Activated T-cell treated with anti-CD3 and anti-CD28 coated beads, Interleukin-2, amount 50 U/mL, for 48 hours (primary cell): ENCODE measurements at regions not wholly inside any gene's neighbourhood (a gene's known extent, or its start where the extent isn't known, plus 50 kb on each side); places are given as distances from the start of the nearest gene placed in this dataset.
"Not testable (repeated sequence)": the region's sequence is repeated elsewhere in the genome, so short reads cannot be mapped to it uniquely, and the experiment has no call there.

ENCODE experiments used
- DNase-seq, 2 experiments: peaks; one replicate each; pipeline ENCODE4 v3.0.0-alpha.2; 2020

DNA sequence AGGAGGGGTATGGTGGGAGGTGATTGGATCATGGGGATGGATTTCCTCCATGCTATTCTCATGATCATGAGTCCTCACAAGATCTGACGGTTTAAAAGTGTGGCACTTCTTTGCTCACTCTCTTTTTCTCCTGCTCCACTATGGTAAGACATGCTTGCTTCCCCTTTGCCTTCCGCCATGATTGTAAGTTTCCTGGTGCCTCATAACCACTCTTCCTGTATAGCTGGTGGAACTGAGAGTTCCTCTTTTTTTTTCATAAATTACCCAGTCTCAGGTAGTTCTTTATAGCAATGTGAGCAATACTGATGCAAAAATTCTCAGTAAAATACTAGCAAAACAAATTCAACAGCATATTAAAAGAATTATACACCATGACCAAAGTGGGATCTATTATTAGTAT is 728.5 kb upstream of the SLC8A1 start:
- no peak for DNase-seq

DNA sequence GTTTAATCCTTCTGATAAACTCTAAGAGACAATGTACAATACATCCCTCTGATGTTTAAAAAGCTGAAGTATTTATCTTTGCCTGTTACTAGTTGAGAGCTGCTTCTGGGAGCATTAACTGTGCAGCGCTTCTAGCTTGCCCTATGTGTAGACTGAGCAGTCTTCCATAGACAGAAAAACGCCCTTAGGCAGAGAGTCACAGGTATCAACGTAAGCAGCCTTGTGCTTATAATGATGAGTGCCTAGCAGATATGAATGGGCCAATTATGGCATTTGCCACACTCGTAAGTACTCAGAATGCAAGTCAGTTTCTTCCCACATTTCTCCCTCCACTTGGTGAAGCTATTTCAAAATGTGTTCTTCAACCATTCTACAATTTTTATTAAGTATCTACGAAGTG is 731.1 kb upstream of the SLC8A1 start:
- no peak for DNase-seq

DNA sequence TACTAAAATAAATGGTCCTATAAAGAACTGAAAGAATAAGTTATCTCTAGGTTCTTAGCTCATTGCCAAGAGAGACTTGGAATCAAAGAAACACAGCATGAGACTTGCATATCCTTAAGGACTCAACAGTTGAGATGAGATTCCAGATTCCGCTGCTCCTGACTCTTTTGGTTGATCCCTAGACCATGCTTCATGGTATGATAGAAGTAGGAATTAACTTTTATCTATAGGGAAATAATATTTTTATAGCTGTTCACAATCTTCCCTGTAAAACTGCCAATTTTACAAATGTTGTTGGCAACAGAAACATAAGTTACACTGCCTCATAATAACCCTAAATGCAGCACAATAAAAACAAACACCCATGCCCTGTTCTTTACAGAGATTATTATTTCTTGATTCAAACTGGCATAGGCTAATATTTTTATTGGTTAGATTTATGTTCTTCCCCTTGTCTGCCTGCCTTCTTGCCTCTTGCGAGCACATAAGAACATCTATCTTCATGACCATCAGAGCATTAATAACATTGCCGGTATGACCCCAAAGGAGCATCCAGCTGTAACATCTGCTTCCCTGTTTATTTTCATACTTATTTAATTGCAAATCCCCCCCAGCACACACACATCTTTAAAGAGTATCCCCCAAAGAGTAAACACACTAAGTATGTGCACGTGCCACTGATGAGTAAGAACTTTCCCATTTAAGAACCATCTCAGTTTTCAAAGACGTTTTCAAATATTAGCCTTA is 735.7 kb upstream of the SLC8A1 start:
- no peak for DNase-seq

DNA sequence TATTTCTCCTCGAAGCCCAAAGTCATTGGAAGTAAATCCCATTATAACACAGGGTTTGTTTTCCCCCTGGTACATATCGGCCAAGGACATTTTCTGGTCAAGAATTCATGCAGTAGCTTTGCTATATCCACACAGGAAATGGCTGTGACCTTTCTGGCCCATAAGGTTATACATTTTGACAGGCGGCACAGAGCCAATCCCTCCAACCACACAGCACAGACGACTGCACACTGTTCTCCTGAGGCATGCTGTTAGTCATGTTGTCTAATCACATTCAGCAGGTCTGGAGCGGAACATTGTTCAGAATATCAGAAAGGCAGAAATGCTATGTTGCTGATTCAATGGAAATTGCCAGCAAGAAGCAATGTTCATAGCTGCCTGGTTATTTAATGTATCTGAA is 742.3 kb upstream of the SLC8A1 start:
- no peak for DNase-seq

DNA sequence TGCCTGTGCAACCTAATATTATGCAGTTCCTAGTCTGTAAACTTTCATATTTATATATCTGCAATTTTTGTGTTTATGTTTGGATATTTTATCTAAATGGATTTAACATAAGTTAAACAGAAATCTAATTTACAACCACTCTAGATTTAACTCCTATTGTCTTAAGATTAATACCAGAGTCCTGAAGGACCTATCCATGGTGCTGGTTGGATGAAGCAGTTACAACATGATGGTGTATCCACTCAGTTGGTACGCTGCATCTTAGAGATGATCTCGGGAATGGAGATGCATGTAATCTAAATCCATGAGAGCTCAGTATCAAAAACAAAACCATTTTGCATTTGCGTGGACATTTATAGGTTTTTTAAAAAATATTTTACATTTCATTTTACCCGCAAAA is 745.9 kb upstream of the SLC8A1 start:
- DNase-seq, result no peak

DNA sequence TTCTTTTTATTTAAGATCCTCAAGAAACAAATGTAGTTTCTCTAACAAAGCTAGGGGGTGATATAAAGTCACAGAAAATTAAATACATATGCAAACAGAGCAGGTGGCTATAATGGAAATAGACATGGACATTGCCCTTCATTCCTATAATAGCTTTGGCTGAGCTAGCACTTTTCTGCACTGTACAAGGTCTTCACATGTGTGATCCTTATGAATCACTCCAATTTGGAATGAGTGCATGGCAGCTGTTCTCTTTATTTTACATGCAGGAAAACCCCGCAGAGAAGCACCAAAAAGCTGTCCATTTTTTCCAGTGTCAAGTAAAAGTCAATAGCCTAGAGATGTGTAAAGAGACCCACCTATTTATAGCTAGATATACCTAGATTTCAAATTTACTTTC is 747.4 kb upstream of the SLC8A1 start:
- DNase-seq, result no peak

DNA sequence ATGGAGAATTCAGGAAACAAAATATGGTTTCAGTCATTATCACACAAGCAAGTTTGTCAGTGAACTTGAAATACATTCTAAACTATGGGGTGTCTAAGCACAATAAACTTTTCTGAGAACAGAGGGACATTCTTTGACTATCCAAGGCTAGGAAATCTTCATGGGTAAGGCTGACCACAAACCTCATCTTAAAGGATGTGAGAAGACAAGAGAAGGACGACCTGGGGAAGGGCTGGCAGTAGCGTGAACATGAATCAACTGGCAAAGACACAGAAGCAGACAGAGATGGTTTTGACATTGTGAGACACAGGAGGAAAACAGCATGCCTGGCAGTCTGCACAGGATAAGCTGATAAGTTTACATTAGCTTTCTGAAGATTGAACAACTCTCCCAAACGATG is 752.4 kb upstream of the SLC8A1 start:
- no peak for DNase-seq

DNA sequence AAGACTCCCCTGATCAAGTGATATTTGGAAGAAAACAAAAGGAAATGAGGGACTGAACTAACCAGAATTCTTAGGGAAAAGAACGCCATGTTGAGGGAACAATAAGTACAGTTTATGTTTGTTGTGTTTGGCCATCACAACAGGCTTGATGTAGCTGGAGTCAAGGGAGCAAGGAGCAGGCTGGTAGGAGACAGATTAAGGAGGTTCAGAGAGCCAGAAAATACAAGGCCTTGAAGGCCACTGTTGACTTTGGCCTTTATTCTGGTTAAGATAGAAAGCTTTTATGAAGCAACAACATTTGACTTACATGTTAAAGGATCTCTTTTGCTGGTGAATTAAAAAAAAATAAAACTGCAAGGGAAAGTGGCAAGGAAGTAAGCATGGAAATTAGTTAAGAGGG is 754.1 kb upstream of the SLC8A1 start:
- no peak for DNase-seq

DNA sequence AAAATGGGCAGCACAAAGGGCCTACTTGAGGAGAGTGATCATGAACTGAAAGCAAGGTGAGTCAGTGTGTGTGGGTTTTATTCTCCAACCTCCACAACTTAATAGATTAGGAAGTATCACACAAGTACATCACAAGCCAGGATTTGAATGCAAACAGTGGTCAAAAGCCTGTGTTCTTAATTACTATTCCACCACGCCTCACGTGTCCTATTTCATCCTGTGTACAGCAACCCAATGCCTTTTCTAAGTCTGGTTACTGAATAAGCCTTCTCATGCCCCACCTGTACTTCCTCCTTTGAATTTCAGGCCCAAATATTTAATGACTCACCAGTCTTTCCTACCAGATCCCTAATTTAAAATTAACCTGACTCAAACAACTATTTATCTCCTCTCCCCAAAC is 755.7 kb upstream of the SLC8A1 start:
- no peak for DNase-seq

DNA sequence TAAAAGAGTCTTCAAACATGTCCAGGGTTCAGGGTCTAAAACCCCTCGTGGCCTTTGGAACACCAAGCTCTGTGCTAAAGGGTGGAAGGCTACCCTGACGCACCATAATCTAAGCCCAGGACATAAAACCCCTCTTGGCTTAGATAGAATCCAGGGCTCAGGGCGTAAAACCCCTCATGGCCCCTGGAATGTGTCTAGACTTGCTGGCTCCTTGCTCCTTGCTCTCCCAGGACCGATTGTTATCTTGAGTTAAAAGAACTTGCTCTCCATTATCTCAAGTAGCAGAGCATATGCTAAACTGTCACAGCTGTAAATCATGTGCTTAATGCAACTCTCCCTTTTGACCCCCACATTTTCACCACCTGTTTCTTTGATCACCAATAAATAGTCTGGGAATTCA is 758.1 kb upstream of the SLC8A1 start:
- not testable (repeated sequence) for DNase-seq

DNA sequence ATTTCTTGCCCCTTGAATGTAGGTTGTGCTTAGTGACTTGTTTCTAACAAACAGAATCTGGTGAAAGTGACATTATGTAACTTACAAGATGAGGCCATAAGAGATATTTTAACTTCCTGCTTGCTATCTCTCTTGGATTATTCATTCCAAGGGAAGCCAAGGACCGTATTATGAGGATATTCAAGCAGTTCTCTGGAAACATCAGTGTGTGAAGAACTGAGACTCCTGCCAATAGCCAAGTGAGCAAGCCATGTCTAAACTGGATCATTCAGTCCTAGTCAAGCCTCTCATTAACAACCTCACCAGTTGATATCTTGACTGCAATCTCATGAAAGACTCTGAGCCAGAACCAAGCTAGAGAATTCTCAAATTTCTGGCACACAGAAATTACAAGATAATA is 765.1 kb upstream of the SLC8A1 start:
- no peak for DNase-seq

DNA sequence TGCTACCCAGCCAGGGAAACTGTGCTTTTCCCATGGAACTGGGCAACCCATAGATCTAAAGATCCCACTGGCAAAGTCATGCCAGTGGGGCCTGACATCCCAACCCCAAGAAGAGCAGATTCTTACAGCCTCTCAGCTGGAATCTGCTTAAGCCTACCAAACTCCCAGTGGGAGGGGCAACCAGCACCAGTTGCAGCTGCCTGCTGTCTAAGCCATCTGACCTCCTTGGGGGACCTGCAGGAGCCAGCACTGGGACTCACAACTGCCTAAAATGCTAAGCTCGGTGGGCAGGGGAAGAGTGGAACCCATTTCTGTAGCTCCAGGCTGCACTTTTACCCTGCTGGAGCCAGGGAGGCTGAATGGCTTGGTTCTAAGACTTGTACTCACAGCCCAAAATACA is 770.7 kb upstream of the SLC8A1 start:
- no peak for DNase-seq

DNA sequence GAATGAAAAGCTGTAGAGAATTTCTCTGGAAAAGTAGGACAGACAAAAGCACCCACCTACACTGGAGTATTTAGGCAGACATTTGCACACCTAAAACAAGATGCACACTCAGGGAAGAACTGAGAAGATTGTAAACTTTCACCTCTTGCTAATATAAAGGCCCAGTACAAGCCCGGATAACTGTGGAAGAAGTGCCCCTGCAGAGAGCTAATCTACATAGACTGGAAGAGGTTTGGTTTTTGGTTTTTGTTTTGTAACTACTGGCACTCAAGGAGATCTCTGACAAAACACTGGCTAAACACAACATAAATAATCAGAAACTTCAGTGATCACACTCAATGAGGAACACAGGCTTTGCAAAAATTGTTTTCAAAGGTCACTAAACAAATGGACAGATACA is 782.2 kb upstream of the SLC8A1 start:
- DNase-seq, result no peak

DNA sequence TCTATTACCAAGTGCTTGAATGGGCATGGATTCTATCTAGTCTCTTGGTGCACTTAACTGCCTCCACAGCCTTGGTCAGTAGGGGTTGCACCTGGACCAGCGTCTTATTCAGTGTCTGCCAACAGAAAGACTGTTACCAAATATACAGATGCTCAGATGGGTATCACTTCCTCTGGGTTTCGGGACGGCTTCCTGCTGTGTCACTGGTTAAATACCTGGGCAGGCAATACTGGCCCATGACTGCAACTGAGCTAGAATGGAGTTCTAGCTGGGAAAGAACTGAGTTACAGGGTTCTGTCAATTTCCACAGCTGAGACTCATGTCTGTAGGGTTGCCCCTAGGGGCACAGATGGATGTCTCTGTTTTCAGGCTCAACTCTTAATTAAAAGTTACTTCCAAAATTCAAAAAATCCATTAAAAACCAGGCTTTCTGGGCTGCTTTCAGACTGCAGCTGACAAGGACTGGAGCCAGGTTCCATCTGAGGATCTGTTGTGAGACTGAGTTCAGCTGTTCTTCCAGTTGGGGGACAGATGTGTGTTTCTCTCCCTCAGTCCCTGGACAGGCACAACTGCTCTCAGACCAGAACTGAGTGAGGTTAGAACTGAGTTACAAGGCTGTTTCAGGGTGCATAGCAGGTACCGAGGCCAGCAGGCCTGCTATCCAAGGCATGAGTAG is 789.6 kb upstream of the SLC8A1 start:
- no peak for DNase-seq

DNA sequence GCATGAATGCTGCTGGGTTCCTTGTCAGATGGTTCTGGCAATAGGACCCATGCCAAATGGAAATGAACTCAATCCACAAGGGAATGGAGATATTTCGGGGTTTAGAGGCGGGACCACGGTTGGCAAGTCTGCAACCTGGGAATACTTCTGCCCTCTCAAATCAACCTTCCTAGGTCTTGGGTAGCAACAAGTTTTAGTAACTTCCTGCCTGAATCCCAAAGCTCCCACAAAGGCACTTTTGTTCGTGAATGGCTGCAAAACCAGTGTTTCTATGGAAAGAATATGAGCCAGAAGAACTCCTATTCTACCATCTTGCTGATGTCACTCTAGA is 790.1 kb upstream of the SLC8A1 start:
- no peak for DNase-seq

DNA sequence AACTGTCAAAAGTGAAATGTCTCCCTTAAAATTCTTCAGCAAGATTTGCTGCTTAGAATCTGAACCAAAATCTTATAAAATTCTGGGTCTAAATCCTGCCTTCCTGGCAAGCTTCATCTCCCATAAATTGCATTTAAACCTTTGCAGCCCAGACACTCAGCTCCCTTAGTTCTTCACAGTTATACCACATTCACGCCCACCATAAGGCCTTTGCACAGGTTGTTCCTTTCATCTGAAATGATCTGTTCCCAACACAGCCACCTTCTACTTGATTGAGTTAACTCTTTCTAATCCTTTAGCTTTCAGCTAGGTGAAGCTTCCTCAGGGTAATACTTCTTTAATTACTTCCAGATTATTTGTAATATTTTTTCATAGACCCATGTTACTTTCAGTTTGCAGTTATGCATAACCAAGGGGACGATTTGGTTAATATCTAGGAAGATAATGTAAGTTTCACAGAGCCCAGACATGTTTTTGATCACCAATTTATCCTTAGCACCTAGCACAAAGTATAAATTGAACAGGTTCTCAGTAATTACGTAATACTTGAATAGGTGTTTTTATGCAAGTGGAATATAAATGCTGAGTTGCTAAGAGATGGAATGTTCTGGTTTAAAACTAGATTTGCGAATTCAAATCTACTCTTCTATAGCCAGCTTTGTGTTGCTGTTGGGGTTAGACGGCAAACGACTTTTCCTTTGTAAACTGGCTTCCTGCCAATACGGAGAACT is 779.7 kb upstream of the PKDCC start:
- DNase-seq, result no peak

DNA sequence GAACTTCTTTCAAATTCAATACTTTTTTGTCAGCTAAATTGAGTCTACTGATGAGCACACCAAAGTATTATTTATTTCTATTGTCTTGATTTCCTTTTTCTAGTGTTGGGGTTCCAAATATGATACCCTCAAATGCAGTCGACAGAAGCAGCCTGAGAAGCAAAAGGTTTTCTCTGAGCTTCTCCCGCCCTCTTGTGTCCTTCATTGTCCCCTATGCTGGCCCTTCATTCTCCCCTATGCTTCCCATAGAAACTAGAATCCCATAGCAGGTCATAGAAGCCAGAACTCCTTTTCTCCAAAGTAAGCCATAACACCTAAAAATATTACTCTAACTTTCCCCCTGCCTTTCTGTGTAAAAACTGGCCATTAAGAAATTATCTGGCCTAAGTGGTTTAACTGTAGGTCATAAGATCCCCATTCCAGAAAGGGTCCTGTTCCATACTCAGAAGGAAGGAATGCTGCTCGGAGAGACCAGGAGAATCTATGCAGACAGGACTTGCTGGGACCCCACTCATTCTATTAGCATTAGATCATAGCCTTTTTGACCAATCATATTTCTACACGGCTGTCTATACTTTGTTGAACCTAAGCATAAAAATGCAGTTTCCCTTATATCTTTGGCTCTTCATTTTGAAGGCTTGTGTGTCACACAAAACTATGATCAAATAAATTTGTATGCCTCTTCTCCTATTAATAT is 764.6 kb upstream of the PKDCC start:
- DNase-seq, result no peak

DNA sequence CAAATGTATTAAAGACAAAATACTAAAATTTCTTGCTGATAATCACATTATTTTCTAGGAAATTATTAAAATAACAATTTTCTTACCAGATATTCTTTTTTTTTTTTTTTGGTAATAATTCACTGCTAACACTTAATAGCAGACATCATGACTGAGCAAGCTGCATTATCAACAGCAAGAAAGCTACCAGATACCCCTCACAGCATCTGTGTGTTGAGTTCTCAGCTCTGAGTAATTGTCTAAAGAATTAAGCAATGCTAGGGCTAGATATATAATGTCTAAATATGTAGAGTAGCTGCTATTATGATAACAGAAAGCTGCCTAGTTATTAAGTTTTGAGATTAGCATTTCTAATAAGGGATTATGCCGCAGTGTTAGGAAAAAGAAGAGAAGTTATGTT is 754.3 kb upstream of the PKDCC start:
- no peak for DNase-seq

DNA sequence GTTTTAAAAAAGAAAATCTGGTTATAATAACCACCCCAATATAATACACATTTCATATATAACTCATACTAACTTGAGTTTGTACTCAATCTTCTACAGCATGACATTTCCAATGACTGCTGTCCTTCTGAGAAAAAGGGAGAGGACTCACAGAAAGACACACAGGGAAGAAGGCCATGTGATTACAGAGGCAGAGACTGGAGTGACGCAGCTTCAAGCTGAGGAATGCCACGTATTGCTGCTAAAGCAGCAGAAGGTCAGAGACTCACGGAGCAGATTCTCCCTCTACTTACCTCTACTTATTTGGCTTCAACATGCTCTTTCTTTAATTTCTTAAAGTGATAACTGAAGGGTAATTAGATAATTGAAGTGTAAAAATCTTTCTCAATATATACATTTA is 753.5 kb upstream of the PKDCC start:
- DNase-seq, result no peak

DNA sequence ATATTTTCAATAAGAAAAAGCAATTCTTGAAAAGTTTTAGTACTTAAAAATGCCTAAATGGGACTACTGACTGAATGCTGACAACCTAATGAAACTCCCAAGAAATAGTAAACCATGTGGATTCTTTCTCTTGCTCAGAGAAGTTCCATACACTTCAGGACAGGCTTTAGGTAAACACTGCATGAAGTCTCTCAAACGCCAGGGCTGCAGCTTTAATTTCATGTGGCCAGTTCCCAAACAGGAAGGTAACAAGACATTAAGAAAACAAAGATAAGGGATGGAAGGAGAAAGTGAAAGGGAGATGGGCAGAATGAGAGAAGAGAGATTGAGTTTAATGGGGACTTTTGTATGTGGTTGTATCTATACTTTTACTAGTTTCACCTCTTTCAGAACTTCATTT is 734.7 kb upstream of the PKDCC start:
- no peak for DNase-seq

DNA sequence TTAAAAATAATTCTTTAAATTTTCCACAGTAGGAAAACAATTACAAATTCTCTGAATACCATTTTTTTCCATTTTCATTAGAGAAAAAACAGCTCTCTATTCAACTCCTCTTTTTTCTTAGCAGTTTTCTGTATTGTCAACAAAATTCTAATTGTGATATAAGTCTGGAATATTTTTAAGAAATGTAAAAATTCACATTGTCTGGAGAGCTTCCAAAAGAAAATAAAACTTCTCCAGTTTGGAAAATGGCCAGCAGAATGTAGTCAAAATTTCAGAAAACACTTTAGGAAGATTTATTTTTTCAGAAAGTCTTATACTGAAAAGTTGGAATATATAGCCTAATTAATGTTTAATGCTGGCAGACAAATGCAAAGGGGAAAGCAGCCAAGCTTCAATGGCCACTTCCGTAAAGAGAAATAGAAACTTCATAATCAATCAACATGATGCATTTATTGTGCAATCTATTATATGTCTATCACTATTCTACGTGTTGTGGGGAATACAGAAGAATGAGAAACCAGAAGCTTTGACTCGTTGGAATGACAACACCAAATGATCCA is 733.2 kb upstream of the PKDCC start:
- no peak for DNase-seq

DNA sequence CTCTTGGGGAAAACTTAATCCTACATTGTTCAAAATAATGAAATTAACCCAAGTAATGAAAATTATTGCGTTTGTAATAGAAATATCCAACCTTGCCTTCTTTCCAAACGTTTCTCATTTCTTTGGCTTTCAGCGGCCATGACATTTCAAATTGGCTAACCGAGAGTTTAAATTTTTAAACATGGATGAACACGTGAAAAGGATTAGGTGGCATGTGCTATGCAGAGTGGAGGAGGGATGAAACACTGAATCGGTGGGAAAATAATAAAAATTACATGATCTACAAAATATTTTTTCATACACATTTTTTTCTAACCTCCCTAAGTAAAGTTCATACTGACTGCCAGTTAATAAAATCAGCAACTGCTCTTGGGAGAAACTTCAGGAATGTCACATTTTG is 728.4 kb upstream of the PKDCC start:
- DNase-seq, result no peak

DNA sequence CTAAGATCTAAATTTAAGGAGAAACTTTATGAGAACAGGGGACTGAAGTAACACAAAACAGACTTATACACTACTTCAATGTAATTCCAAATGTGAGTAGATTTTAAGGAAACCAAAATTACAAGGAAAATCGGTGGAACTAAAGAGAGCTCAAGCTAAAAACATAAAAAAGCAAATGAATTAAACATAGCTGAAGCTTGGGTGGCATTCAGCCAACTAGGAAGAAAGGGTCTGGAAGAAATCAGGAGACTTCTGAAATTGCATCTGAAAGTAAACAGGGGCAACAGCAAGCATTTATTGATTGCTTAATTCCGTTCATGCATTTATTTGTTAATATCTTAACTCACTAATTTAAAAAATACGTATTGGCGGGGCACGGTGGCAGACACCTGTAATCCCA is 727.3 kb upstream of the PKDCC start:
- no peak for DNase-seq

DNA sequence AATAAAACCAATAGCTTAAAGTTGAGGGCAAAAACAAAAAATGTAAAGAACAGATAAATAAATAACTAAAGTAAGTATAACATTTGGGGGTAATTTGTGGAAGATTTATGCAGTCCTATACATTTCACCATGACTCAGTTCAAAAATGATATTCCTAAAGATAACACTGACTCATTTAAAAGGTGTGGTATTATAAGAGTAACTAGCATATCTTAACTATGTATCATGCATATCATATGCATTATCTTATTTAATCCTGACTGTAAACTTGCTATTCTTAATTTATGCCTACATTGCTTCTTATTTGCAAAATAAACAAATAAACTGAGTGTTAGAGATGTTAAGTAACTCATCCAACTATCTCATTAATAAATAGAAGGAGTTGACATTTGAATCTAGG is 726.5 kb upstream of the PKDCC start:
- no peak for DNase-seq
